NT2/D1 (cell line): ENCODE measurements at regions not wholly inside any gene's neighbourhood (a gene's known extent, or its start where the extent isn't known, plus 50 kb on each side); places are given as distances from the start of the nearest gene placed in this dataset.

Experiments
- SUZ12 ChIP-seq: IDR thresholded peaks from 2 replicates; pipeline ENCODE4 v1.6.1; 2011; ENCODE audit not compliant: insufficient read length, insufficient read depth; ENCODE audit errors: extremely low read depth
- YY1 ChIP-seq: IDR thresholded peaks from 2 replicates; pipeline ENCODE4 v1.6.1; 2011; ENCODE audit not compliant: insufficient read length, insufficient read depth

GRCh38 chr4:188958346-188958745, 819.1 kb downstream of the TRIML1 start:
- no peak for TF ChIP-seq YY1
- no peak for TF ChIP-seq SUZ12
